MM.1S (cell line): ENCODE measurements at regions not wholly inside any gene's neighbourhood (a gene's known extent, or its start where the extent isn't known, plus 50 kb on each side); places are given as distances from the start of the nearest gene placed in this dataset.

Source experiments
- DNase-seq: peaks from one replicate; pipeline ENCODE4 v3.0.0-alpha.2; 2015
- H2AFZ ChIP-seq: fragments of 300-600 bp; sonication (generic); 2 replicates; pipeline ENCODE4 v1.6.0; 2016; ENCODE audit warnings: antibody characterized with exemption, low read length
- H3F3A ChIP-seq: fragments of 300-600 bp; sonication (generic); 2 replicates; pipeline ENCODE4 v1.6.1; 2016; ENCODE audit warnings: mild to moderate bottlenecking, antibody characterized with exemption, low read length, moderate library complexity, mixed read lengths; ENCODE audit not compliant: insufficient read depth
- H3K27ac ChIP-seq: fragments of 300-600 bp; sonication (generic); 2 replicates; pipeline ENCODE4 v1.5.1; 2016; ENCODE audit warnings: mild to moderate bottlenecking, low read length
- H3K27me3 ChIP-seq: fragments of 300-600 bp; sonication (generic); replicated peaks from 2 replicates; pipeline ENCODE4 v1.6.0; 2016; ENCODE audit warnings: low read length; ENCODE audit not compliant: insufficient read depth
- H3K36me3 ChIP-seq: fragments of 300-600 bp; sonication (generic); replicated peaks from 2 replicates; pipeline ENCODE4 v1.6.1; 2016; ENCODE audit warnings: mild to moderate bottlenecking, low read length, mixed read lengths; ENCODE audit not compliant: insufficient read depth
- H3K4me1 ChIP-seq: fragments of 300-600 bp; sonication (generic); 2 replicates; pipeline ENCODE4 v1.6.1; 2016; ENCODE audit warnings: low read length, mixed read lengths
- H3K4me2 ChIP-seq: fragments of 300-600 bp; sonication (generic); 2 replicates; pipeline ENCODE4 v1.6.0; 2016; ENCODE audit warnings: low read depth, low read length
- H3K4me3 ChIP-seq: fragments of 300-600 bp; sonication (generic); 2 replicates; pipeline ENCODE4 v1.5.1; 2016; ENCODE audit warnings: low read length, mixed read lengths
- H3K79me2 ChIP-seq: fragments of 300-600 bp; sonication (generic); 2 replicates; pipeline ENCODE4 v1.6.1; 2016; ENCODE audit warnings: mixed run types, low read length, mixed read lengths
- H3K9ac ChIP-seq: fragments of 300-600 bp; sonication (generic); 2 replicates; pipeline ENCODE4 v1.6.1; 2016; ENCODE audit warnings: low read length, mixed read lengths
- H3K9me2 ChIP-seq: fragments of 300-600 bp; sonication (generic); replicated peaks from 2 replicates; pipeline ENCODE4 v1.6.1; 2016; ENCODE audit warnings: mild to moderate bottlenecking, low read length, mixed read lengths; ENCODE audit not compliant: insufficient read depth
- H3K9me3 ChIP-seq: fragments of 300-600 bp; sonication (generic); replicated peaks from 2 replicates; pipeline ENCODE4 v1.6.1; 2016; ENCODE audit warnings: mild to moderate bottlenecking, low read length, mixed read lengths; ENCODE audit not compliant: insufficient read depth
- H4K20me1 ChIP-seq: fragments of 300-600 bp; sonication (generic); 2 replicates; pipeline ENCODE4 v1.6.1; 2016; ENCODE audit warnings: mild to moderate bottlenecking, low read length, moderate library complexity, mixed read lengths; ENCODE audit not compliant: insufficient read depth
- CTCF ChIP-seq: fragments of 300-600 bp; sonication (generic); IDR thresholded peaks from 2 replicates; pipeline ENCODE4 v1.5.1; 2016; ENCODE audit warnings: antibody characterized with exemption, low read length, mixed read lengths
- EZH2 ChIP-seq: fragments of 300-600 bp; sonication (generic); optimal IDR thresholded peaks from 2 replicates; pipeline ENCODE3; 2017; ENCODE audit warnings: low read depth, mild to moderate bottlenecking, antibody characterized with exemption, low read length, mixed read lengths
- EZH2phosphoT487 ChIP-seq: fragments of 300-600 bp; sonication (generic); IDR thresholded peaks from 2 replicates; pipeline ENCODE4 v1.6.1; 2018; ENCODE audit warnings: antibody characterized with exemption, low read length

GRCh38 chr4:34196375-34196774, 2047.9 kb downstream of the ARAP2 start:
- TF ChIP-seq CTCF, result no peak
- TF ChIP-seq EZH2phosphoT487, result no peak
- TF ChIP-seq EZH2, result no peak
- H3K27ac ChIP-seq, result no peak overlapping the region
- H3K4me2 ChIP-seq, result no peak overlapping the region
- H3K4me3 ChIP-seq, result no peak overlapping the region
- no peaks in the 10 kb centered on the region for H3K4me1 ChIP-seq
- no peak for DNase-seq
- H4K20me1 ChIP-seq, result no peaks in the 10 kb centered on the region
- no peaks in the 10 kb centered on the region for H3K79me2 ChIP-seq
- no peaks in the 10 kb centered on the region for H3F3A ChIP-seq
- no peak overlapping the region for H2AFZ ChIP-seq
- H3K9me3 ChIP-seq, result no peaks in the 10 kb centered on the region
- H3K9ac ChIP-seq, result no peak overlapping the region
- H3K36me3 ChIP-seq, result no peaks in the 10 kb centered on the region
- H3K27me3 ChIP-seq, result no peaks in the 10 kb centered on the region
- H3K9me2 ChIP-seq, result no peaks in the 10 kb centered on the region

- Histone ChIP-seq H3K4me1 (no peaks in the 10 kb centered on the region), H3K27me3 (no peaks in the 10 kb centered on the region), H2AFZ (no peak overlapping the region), H4K20me1 (no peaks in the 10 kb centered on the region), H3K79me2 (no peaks in the 10 kb centered on the region), H3K27ac (no peak overlapping the region), H3F3A (no peaks in the 10 kb centered on the region), H3K9me3 (no peaks in the 10 kb centered on the region), H3K4me2 (no peak overlapping the region), H3K9ac (no peak overlapping the region), H3K9me2 (no peaks in the 10 kb centered on the region), H3K4me3 (no peak overlapping the region), H3K36me3 (no peaks in the 10 kb centered on the region)
- DNase-seq, result no peak
- TF ChIP-seq EZH2, result no peak
- TF ChIP-seq EZH2phosphoT487, result no peak
- no peak for TF ChIP-seq CTCF
Observed at GRCh38 chr4:34198966-34199365, 2045.3 kb downstream of the ARAP2 start.

GRCh38 chr4:34200535-34200934, 2043.8 kb downstream of the ARAP2 start:
- Histone ChIP-seq H3K27me3 (no peaks in the 10 kb centered on the region), H3K4me2 (no peak overlapping the region), H3K9me2 (no peaks in the 10 kb centered on the region), H2AFZ (no peak overlapping the region), H3K9ac (no peak overlapping the region), H3K79me2 (no peaks in the 10 kb centered on the region), H3K9me3 (no peaks in the 10 kb centered on the region), H3K27ac (no peak overlapping the region), H4K20me1 (no peaks in the 10 kb centered on the region), H3K4me3 (no peak overlapping the region), H3K4me1 (no peaks in the 10 kb centered on the region), H3F3A (no peaks in the 10 kb centered on the region), H3K36me3 (no peaks in the 10 kb centered on the region)
- DNase-seq, result no peak
- TF ChIP-seq EZH2 (no peak), EZH2phosphoT487 (no peak), CTCF (no peak)
